ENCODE measurements at regions not wholly inside any gene's neighbourhood (a gene's known extent, or its start where the extent isn't known, plus 50 kb on each side); places are given as distances from the start of the nearest gene placed in this dataset.

DNA sequence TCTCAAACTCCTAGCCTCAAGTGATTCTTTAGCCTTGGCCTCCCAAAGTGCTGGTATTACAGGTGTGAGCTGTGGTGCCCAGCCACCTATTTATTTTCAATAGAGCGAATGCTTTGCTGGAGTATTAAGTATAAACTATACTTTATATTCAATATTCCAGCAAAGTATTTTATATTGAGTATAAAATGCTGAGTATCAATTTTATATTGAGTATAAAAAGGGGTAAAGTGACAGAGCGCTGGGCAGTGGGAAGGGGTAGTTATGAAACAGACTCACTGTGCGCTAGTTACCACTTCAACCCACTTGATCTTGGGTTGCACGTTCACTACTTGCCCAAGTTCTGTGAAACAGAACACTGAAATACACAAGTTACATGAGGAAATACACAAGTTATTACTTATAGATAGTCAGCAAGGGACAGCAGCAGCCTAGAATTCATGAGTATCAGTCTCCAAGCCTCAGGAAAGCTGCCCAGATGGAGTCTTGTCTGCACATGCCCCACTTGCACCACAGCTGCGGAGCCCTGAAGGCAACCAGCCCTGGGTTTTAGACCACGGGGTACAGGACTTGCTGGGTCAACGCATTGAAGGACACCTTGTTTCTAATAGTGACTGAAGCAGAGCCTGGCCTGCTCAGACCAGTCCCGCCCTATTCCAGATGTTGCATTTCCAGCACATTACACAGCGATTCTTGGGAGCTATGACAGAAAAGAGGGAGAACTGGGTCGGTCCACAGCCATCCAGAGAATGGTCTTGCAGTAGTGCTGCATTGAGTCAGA lies 51.6 kb upstream of the SYT13 start:
- H3K9me2 ChIP-seq (replicated peaks; ENCODE audit: low read depth, low read length): no peaks in the 10 kb centered on the region
- H3K9ac ChIP-seq (ENCODE audit: low read depth, low read length, poor library complexity, severe bottlenecking): no peak overlapping the region
- H4K20me1 ChIP-seq (ENCODE audit: insufficient read depth, low read length, poor library complexity, severe bottlenecking): no peaks in the 10 kb centered on the region
- TF ChIP-seq, protein P1, sequence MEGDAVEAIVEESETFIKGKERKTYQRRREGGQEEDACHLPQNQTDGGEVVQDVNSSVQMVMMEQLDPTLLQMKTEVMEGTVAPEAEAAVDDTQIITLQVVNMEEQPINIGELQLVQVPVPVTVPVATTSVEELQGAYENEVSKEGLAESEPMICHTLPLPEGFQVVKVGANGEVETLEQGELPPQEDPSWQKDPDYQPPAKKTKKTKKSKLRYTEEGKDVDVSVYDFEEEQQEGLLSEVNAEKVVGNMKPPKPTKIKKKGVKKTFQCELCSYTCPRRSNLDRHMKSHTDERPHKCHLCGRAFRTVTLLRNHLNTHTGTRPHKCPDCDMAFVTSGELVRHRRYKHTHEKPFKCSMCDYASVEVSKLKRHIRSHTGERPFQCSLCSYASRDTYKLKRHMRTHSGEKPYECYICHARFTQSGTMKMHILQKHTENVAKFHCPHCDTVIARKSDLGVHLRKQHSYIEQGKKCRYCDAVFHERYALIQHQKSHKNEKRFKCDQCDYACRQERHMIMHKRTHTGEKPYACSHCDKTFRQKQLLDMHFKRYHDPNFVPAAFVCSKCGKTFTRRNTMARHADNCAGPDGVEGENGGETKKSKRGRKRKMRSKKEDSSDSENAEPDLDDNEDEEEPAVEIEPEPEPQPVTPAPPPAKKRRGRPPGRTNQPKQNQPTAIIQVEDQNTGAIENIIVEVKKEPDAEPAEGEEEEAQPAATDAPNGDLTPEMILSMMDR (conservative IDR thresholded peaks at IDR 0.05; ENCODE audit: low read length): no peak
- TF ChIP-seq EZH2phosphoT487 (IDR thresholded peaks at IDR 0.05; ENCODE audit: borderline replicate concordance): no peak
- no peak overlapping the region for H2AFZ ChIP-seq (ENCODE audit: low read length)
- H3K4me2 ChIP-seq (ENCODE audit: low read depth, low read length, poor library complexity, severe bottlenecking): no peak overlapping the region
- H3K4me3 ChIP-seq (ENCODE audit: low read length, poor library complexity, severe bottlenecking): no peak overlapping the region
- H3K36me3 ChIP-seq (ENCODE audit: insufficient read depth, low read length): no peaks in the 10 kb centered on the region
- H3K4me1 ChIP-seq (ENCODE audit: insufficient read depth, low read length, poor library complexity, severe bottlenecking): peaks cover 9% of the 10 kb centered on the region
- no peaks in the 10 kb centered on the region for H3K27me3 ChIP-seq (ENCODE audit: insufficient read depth, low read length, poor library complexity, severe bottlenecking)
- H3K9me3 ChIP-seq (ENCODE audit: insufficient read depth, low read depth, low read length): no peaks in the 10 kb centered on the region
- no peaks in the 10 kb centered on the region for H3K79me2 ChIP-seq (ENCODE audit: insufficient read depth, low read length)
- H3F3A ChIP-seq (ENCODE audit: low read depth): no peaks in the 10 kb centered on the region

DNA sequence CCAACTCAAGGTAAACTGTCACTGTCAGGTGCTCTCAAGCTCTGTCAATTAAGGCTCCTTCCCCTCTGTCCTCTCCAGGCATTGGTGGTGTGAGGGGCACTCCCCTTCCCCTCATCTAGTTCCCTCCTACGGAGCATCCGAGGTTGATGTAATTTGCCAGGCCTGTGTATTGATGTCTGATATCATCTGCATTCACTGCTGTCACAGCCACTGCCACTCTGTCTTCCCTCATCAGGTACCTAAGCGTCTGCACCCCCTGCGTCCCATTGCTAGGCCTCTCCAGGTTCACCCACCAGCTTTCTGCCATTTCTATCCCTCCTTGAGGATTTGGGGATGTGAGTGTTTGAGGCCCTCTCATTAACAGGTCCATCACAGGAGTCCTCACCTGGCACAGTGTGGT lies 50.0 kb upstream of the SYT13 start:
- H3K4me3 ChIP-seq (ENCODE audit: low read length, poor library complexity, severe bottlenecking): no peak overlapping the region
- no peaks in the 10 kb centered on the region for H3K27me3 ChIP-seq (ENCODE audit: insufficient read depth, low read length, poor library complexity, severe bottlenecking)
- H3K4me2 ChIP-seq (ENCODE audit: low read depth, low read length, poor library complexity, severe bottlenecking): no peak overlapping the region

More for the DNA sequence above, 50.0 kb upstream of the SYT13 start:
- Histone ChIP-seq H4K20me1 (ENCODE audit: insufficient read depth, low read length, poor library complexity, severe bottlenecking) (no peaks in the 10 kb centered on the region), H3F3A (ENCODE audit: low read depth) (no peaks in the 10 kb centered on the region), H3K9ac (ENCODE audit: low read depth, low read length, poor library complexity, severe bottlenecking) (no peak overlapping the region), H2AFZ (ENCODE audit: low read length) (no peak overlapping the region), H3K36me3 (ENCODE audit: insufficient read depth, low read length) (no peaks in the 10 kb centered on the region), H3K9me3 (ENCODE audit: insufficient read depth, low read depth, low read length) (no peaks in the 10 kb centered on the region), H3K9me2 (replicated peaks; ENCODE audit: low read depth, low read length) (no peaks in the 10 kb centered on the region), H3K79me2 (ENCODE audit: insufficient read depth, low read length) (no peaks in the 10 kb centered on the region), H3K4me1 (ENCODE audit: insufficient read depth, low read length, poor library complexity, severe bottlenecking) (peaks cover 9% of the 10 kb centered on the region)
- TF ChIP-seq, protein P1 (conservative IDR thresholded peaks at IDR 0.05; ENCODE audit: low read length): no peak
- TF ChIP-seq EZH2phosphoT487 (IDR thresholded peaks at IDR 0.05; ENCODE audit: borderline replicate concordance): no peak

Measured in Loucy (cell line).